ENCODE measurements at regions not wholly inside any gene's neighbourhood (a gene's known extent, or its start where the extent isn't known, plus 50 kb on each side); places are given as distances from the start of the nearest gene placed in this dataset.

GRCh38 chr21:16550118-16550517 lies 820.3 kb downstream of the USP25 start:
- Mint-ChIP-seq H3K4me1 (no peaks in the 10 kb centered on the region), H3K36me3 (no peaks in the 10 kb centered on the region), H3K4me3 (no peak overlapping the region), H3K27me3 (no peaks in the 10 kb centered on the region), H3K9me3 (peaks cover 0 to 10% (median 5%) of the 10 kb centered on the region in 5 donors), H3K27ac (no peak overlapping the region)
- no peaks in the 10 kb centered on the region for H3K27me3 ChIP-seq (ENCODE audit: insufficient read depth, low read length, poor library complexity, severe bottlenecking)
- ChIA-PET POLR2A (no interaction called here), CTCF (no interaction called here)
- no peaks in the 10 kb centered on the region for H3K36me3 ChIP-seq (ENCODE audit: insufficient read depth, low read length)
- no peak overlapping the region for H3K4me3 ChIP-seq (ENCODE audit: low read length)
- no peaks in the 10 kb centered on the region for H3K4me1 ChIP-seq (ENCODE audit: insufficient read depth, low read length)
- no peaks in the 10 kb centered on the region for H3K9me3 ChIP-seq (ENCODE audit: low read length)
- DNase-seq, result no peak
- H3K27ac ChIP-seq (ENCODE audit: low read depth, low read length), result no peak overlapping the region

DNA sequence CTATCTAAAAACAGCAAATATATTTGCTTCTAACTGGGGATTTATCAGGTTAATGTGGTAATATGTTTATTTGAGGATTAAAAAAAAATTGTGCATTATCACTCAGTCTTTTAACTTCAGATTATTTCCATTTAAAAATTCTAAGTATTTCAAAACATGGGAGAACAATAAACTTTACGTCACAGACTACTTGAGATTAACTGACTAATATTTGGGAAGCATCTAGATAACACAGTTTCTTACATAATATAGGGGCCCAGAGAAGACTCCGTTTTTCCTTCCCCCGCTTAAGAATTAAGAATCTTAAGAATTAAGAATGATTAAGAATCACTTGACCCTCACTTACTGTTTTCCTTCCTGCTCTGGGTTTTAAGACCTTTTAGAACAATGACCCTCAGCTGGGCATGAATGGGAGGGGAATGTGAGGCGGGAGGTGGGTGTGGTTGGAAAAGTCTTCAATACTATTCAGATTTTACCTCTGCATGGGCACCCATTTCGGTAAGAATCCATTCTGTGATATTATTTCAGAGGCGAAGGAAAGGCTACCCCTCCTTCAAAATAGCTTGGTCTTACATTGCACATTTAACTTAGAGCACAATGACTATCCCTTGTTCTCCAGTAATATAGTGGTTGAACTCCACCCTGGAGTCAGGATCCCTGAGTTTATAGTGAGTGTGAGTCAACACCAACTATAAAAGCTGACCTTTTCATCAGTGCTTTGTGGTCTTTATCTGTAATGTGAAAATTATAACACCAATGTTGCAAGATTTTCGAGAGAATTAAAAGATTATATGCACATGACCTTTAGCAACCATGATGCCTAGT lies 821.3 kb downstream of the USP25 start:
- no peak for DNase-seq
- H3K9me3 ChIP-seq (ENCODE audit: low read length), result no peaks in the 10 kb centered on the region
- no peaks in the 10 kb centered on the region for H3K36me3 Mint-ChIP-seq
- ChIA-PET POLR2A (no interaction called here), CTCF (no interaction called here)
- no peak overlapping the region for H3K27ac Mint-ChIP-seq
- H3K4me3 Mint-ChIP-seq, result no peak overlapping the region
- peaks cover under 1 to 10% (median 5%) of the 10 kb centered on the region in 5 donors for H3K9me3 Mint-ChIP-seq
- no peaks in the 10 kb centered on the region for H3K27me3 Mint-ChIP-seq
- no peaks in the 10 kb centered on the region for H3K27me3 ChIP-seq (ENCODE audit: insufficient read depth, low read length, poor library complexity, severe bottlenecking)
- no peak overlapping the region for H3K27ac ChIP-seq (ENCODE audit: low read depth, low read length)
- no peaks in the 10 kb centered on the region for H3K4me1 Mint-ChIP-seq
- no peak overlapping the region for H3K4me3 ChIP-seq (ENCODE audit: low read length)
- H3K36me3 ChIP-seq (ENCODE audit: insufficient read depth, low read length), result no peaks in the 10 kb centered on the region
- H3K4me1 ChIP-seq (ENCODE audit: insufficient read depth, low read length), result no peaks in the 10 kb centered on the region

DNA sequence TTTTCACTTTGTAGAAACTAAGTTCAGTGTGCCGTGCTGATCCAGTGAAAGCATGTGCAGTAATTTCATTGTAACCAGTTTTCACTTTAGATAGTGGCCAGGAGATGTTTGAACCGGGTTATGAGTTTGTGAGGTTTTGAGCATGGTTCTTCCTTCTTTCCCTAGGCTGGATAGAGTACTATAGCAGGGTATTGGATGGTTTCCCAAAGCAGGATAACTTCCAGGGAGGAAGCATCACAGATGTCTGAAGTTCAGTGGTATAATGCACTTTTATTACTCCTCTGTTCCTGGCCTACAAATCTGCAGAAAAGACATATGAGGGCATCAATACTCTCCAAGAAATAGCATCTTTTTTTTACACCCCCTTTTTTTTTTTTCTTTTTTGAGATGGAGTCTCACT lies 823.1 kb downstream of the USP25 start:
- no peaks in the 10 kb centered on the region for H3K36me3 ChIP-seq (ENCODE audit: insufficient read depth, low read length)
- CTCF ChIA-PET, result no interaction called here
- H3K4me1 ChIP-seq (ENCODE audit: insufficient read depth, low read length), result no peaks in the 10 kb centered on the region
- DNase-seq, result no peak
- POLR2A ChIA-PET, result no interaction called here
- Mint-ChIP-seq H3K36me3 (peaks cover 0 to 2% (median 0%) of the 10 kb centered on the region in 3 donors), H3K9me3 (peaks cover 3 to 17% (median 8%) of the 10 kb centered on the region in 5 donors), H3K27ac (no peak overlapping the region), H3K27me3 (no peaks in the 10 kb centered on the region), H3K4me1 (no peaks in the 10 kb centered on the region), H3K4me3 (no peak overlapping the region)
- no peaks in the 10 kb centered on the region for H3K9me3 ChIP-seq (ENCODE audit: low read length)
- H3K27ac ChIP-seq (ENCODE audit: low read depth, low read length), result no peak overlapping the region
- no peaks in the 10 kb centered on the region for H3K27me3 ChIP-seq (ENCODE audit: insufficient read depth, low read length, poor library complexity, severe bottlenecking)
- H3K4me3 ChIP-seq (ENCODE audit: low read length), result no peak overlapping the region

GRCh38 chr21:16554503-16554902 lies 824.7 kb downstream of the USP25 start:
- no peaks in the 10 kb centered on the region for H3K27me3 Mint-ChIP-seq
- ChIA-PET POLR2A (no interaction called here), CTCF (no interaction called here)
- Histone ChIP-seq H3K27me3 (ENCODE audit: insufficient read depth, low read length, poor library complexity, severe bottlenecking) (no peaks in the 10 kb centered on the region), H3K36me3 (ENCODE audit: insufficient read depth, low read length) (no peaks in the 10 kb centered on the region), H3K9me3 (ENCODE audit: low read length) (no peaks in the 10 kb centered on the region), H3K4me3 (ENCODE audit: low read length) (no peak overlapping the region), H3K4me1 (ENCODE audit: insufficient read depth, low read length) (no peaks in the 10 kb centered on the region), H3K27ac (ENCODE audit: low read depth, low read length) (no peak overlapping the region)
- H3K4me3 Mint-ChIP-seq, result no peak overlapping the region
- no peaks in the 10 kb centered on the region for H3K4me1 Mint-ChIP-seq
- H3K9me3 Mint-ChIP-seq, result peaks cover 3 to 18% (median 12%) of the 10 kb centered on the region in 5 donors
- no peak for DNase-seq
- no peak overlapping the region for H3K27ac Mint-ChIP-seq
- H3K36me3 Mint-ChIP-seq, result peaks cover 0 to 2% (median 0%) of the 10 kb centered on the region in 3 donors

DNA sequence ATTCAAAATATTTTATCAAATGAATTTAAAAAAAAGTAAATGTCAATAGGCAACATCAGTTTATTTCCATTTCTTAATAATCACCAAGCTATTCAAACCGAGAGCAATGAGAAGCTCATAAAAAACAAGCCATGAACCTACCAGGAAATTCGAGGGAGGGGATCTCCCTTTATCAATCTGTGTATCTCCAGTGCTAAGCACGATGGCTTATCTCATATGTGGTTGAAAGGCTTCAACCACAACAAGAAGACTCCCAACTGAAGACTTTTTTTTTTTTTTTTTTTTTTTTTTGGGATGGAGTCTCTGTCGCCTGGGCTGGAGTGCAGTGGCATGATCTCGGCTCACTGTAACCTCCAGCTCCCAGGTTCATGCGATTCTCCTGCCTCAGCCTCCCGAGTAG lies 833.3 kb downstream of the USP25 start:
- Mint-ChIP-seq H3K27me3 (no peaks in the 10 kb centered on the region), H3K4me3 (no peak overlapping the region), H3K27ac (no peak overlapping the region), H3K4me1 (no peaks in the 10 kb centered on the region), H3K36me3 (no peaks in the 10 kb centered on the region), H3K9me3 (peaks cover 0 to 7% (median 5%) of the 10 kb centered on the region in 5 donors)
- Histone ChIP-seq H3K4me3 (ENCODE audit: low read length) (no peak overlapping the region), H3K4me1 (ENCODE audit: insufficient read depth, low read length) (no peaks in the 10 kb centered on the region), H3K27ac (ENCODE audit: low read depth, low read length) (no peak overlapping the region), H3K27me3 (ENCODE audit: insufficient read depth, low read length, poor library complexity, severe bottlenecking) (no peaks in the 10 kb centered on the region), H3K36me3 (ENCODE audit: insufficient read depth, low read length) (no peaks in the 10 kb centered on the region), H3K9me3 (ENCODE audit: low read length) (no peaks in the 10 kb centered on the region)
- ChIA-PET POLR2A (no interaction called here), CTCF (no interaction called here)
- DNase-seq, result no peak

- Mint-ChIP-seq H3K36me3 (no peaks in the 10 kb centered on the region), H3K27me3 (no peaks in the 10 kb centered on the region), H3K27ac (no peak overlapping the region), H3K4me3 (no peak overlapping the region), H3K4me1 (no peaks in the 10 kb centered on the region), H3K9me3 (peaks cover 0 to 7% (median 4%) of the 10 kb centered on the region in 5 donors)
- no peak overlapping the region for H3K4me3 ChIP-seq (ENCODE audit: low read length)
- H3K27me3 ChIP-seq (ENCODE audit: insufficient read depth, low read length, poor library complexity, severe bottlenecking), result no peaks in the 10 kb centered on the region
- H3K27ac ChIP-seq (ENCODE audit: low read depth, low read length), result no peak overlapping the region
- no peaks in the 10 kb centered on the region for H3K9me3 ChIP-seq (ENCODE audit: low read length)
- H3K4me1 ChIP-seq (ENCODE audit: insufficient read depth, low read length), result no peaks in the 10 kb centered on the region
- no peak for DNase-seq
- CTCF ChIA-PET, result no interaction called here
- POLR2A ChIA-PET, result no interaction called here
- H3K36me3 ChIP-seq (ENCODE audit: insufficient read depth, low read length), result no peaks in the 10 kb centered on the region
Observed at GRCh38 chr21:16563795-16564194, 834.0 kb downstream of the USP25 start.

GRCh38 chr21:16568244-16568643 lies 838.5 kb downstream of the USP25 start:
- H3K9me3 ChIP-seq (ENCODE audit: low read length), result no peaks in the 10 kb centered on the region
- no peak for DNase-seq
- no peaks in the 10 kb centered on the region for H3K4me1 ChIP-seq (ENCODE audit: insufficient read depth, low read length)
- ChIA-PET CTCF (no interaction called here), POLR2A (no interaction called here)
- H3K4me3 ChIP-seq (ENCODE audit: low read length), result no peak overlapping the region
- Mint-ChIP-seq H3K9me3 (peaks cover 0 to 5% (median 3%) of the 10 kb centered on the region in 5 donors), H3K36me3 (no peaks in the 10 kb centered on the region), H3K4me1 (no peaks in the 10 kb centered on the region), H3K4me3 (no peak overlapping the region), H3K27ac (no peak overlapping the region), H3K27me3 (no peaks in the 10 kb centered on the region)
- H3K36me3 ChIP-seq (ENCODE audit: insufficient read depth, low read length), result no peaks in the 10 kb centered on the region
- H3K27me3 ChIP-seq (ENCODE audit: insufficient read depth, low read length, poor library complexity, severe bottlenecking), result no peaks in the 10 kb centered on the region
- H3K27ac ChIP-seq (ENCODE audit: low read depth, low read length), result no peak overlapping the region

DNA sequence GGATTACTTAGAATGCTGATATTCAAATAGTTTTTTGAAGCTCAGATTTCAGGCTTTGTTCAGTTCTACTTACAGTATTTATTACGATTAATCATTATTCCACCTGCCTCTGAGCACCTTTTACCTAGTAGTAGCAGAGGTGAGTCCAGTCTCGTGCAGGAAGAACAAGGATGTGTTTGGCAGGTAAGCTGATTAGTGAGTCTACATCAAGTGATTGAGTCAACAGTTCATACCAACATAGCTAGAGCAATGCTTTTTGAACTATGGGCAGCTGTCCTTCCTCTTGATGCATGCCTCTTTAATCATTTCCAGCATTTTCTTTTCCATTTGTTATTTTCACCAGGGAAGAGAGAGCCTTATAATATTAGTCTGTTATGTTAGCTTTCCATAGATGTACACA lies 838.9 kb downstream of the USP25 start:
- H3K27me3 ChIP-seq (ENCODE audit: insufficient read depth, low read length, poor library complexity, severe bottlenecking), result no peaks in the 10 kb centered on the region
- Mint-ChIP-seq H3K36me3 (no peaks in the 10 kb centered on the region), H3K4me1 (no peaks in the 10 kb centered on the region), H3K4me3 (no peak overlapping the region), H3K27me3 (no peaks in the 10 kb centered on the region), H3K9me3 (peaks cover 0 to 5% (median 3%) of the 10 kb centered on the region in 5 donors), H3K27ac (no peak overlapping the region)
- CTCF ChIA-PET, result no interaction called here
- H3K4me1 ChIP-seq (ENCODE audit: insufficient read depth, low read length), result no peaks in the 10 kb centered on the region
- H3K27ac ChIP-seq (ENCODE audit: low read depth, low read length), result no peak overlapping the region
- POLR2A ChIA-PET, result no interaction called here
- DNase-seq, result no peak
- no peaks in the 10 kb centered on the region for H3K36me3 ChIP-seq (ENCODE audit: insufficient read depth, low read length)
- no peak overlapping the region for H3K4me3 ChIP-seq (ENCODE audit: low read length)
- H3K9me3 ChIP-seq (ENCODE audit: low read length), result no peaks in the 10 kb centered on the region

Data from CD8-positive, alpha-beta memory T cell (primary cell).